WERI-Rb-1 (cell line): ENCODE measurements at regions not wholly inside any gene's neighbourhood (a gene's known extent, or its start where the extent isn't known, plus 50 kb on each side); places are given as distances from the start of the nearest gene placed in this dataset.
"Not testable (repeated sequence)": the region's sequence is repeated elsewhere in the genome, so short reads cannot be mapped to it uniquely, and the experiment has no call there.

Experiments used
- DNase-seq: peaks from one replicate; pipeline ENCODE4 v3.0.0-alpha.2; 2020
- H3K27ac ChIP-seq: fragments of 250-450 bp; sonication (Bioruptor Pico); 2 replicates; pipeline ENCODE4 v1.5.1; 2020; ENCODE audit warnings: mild to moderate bottlenecking, moderate library complexity
- H3K27me3 ChIP-seq: fragments of 250-450 bp; sonication (Bioruptor Pico); 2 replicates; pipeline ENCODE4 v1.5.1; 2021; ENCODE audit warnings: mild to moderate bottlenecking, low read depth, moderate library complexity; ENCODE audit not compliant: insufficient read depth, severe bottlenecking
- H3K36me3 ChIP-seq: fragments of 250-450 bp; sonication (Bioruptor Pico); 2 replicates; pipeline ENCODE4 v1.5.1; 2020; ENCODE audit warnings: mild to moderate bottlenecking, moderate library complexity
- H3K4me3 ChIP-seq: 2 replicates; pipeline ENCODE4 v1.5.1; 2011; ENCODE audit warnings: low read depth, mild to moderate bottlenecking, control low read depth, low read length
- H3K9me3 ChIP-seq: fragments of 250-450 bp; sonication (Bioruptor Pico); 2 replicates; pipeline ENCODE4 v1.5.1; 2021; ENCODE audit warnings: mild to moderate bottlenecking, moderate library complexity; ENCODE audit not compliant: severe bottlenecking
- TF ChIP-seq, protein P1 (sequence below): IDR thresholded peaks from 2 replicates; pipeline ENCODE4 v1.5.1; 2011; ENCODE audit warnings: low read depth, mild to moderate bottlenecking, control low read depth, inconsistent platforms, low read length

DNA sequence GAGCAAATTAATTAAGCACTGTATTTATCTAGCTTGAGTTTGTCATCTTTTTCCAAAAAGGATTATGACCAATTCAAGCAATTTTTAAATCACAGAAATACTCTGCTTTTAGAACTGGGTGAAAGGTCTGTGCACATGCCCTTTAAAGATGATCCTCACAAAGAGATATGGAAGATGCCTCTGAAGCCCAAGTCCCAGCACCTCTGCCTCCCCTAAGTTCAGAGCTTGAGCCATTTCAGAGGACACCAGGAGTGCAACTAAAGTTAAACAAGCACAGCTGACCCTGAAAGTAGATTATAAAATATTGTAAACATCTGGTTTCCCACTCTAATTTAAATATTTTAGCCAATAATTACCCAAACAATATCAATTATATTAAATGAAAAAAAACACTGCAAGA is 139.5 kb upstream of the BEND6 start:
- H3K4me3 ChIP-seq, result no peak overlapping the region
- TF ChIP-seq, protein P1, sequence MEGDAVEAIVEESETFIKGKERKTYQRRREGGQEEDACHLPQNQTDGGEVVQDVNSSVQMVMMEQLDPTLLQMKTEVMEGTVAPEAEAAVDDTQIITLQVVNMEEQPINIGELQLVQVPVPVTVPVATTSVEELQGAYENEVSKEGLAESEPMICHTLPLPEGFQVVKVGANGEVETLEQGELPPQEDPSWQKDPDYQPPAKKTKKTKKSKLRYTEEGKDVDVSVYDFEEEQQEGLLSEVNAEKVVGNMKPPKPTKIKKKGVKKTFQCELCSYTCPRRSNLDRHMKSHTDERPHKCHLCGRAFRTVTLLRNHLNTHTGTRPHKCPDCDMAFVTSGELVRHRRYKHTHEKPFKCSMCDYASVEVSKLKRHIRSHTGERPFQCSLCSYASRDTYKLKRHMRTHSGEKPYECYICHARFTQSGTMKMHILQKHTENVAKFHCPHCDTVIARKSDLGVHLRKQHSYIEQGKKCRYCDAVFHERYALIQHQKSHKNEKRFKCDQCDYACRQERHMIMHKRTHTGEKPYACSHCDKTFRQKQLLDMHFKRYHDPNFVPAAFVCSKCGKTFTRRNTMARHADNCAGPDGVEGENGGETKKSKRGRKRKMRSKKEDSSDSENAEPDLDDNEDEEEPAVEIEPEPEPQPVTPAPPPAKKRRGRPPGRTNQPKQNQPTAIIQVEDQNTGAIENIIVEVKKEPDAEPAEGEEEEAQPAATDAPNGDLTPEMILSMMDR, result no peak
- no peaks in the 10 kb centered on the region for H3K36me3 ChIP-seq
- no peak for DNase-seq
- no peaks in the 10 kb centered on the region for H3K9me3 ChIP-seq
- no peaks in the 10 kb centered on the region for H3K27me3 ChIP-seq
- H3K27ac ChIP-seq, result no peak overlapping the region

DNA sequence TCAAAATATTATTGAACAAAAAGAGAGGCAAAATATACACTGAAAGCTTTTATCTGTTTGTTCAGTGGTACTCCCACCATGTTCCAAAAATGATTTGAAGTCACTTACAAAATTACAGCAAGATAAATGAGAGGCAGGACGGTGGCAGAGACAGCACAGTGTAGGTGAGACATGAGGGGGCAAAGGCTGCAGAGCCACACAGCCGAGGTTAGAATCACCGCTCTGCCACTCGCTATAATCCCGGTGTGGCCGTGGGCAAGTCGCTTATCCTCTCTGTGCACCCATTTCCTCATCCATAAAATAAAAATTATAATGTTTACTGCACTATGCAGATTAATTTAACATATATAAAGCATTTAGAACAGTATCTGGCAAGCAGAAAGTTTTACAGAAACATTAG is 140.1 kb upstream of the BEND6 start:
- DNase-seq, result no peak
- TF ChIP-seq, protein P1, result no peak
- Histone ChIP-seq H3K9me3 (no peaks in the 10 kb centered on the region), H3K27me3 (no peaks in the 10 kb centered on the region), H3K36me3 (no peaks in the 10 kb centered on the region), H3K4me3 (no peak overlapping the region), H3K27ac (no peak overlapping the region)

DNA sequence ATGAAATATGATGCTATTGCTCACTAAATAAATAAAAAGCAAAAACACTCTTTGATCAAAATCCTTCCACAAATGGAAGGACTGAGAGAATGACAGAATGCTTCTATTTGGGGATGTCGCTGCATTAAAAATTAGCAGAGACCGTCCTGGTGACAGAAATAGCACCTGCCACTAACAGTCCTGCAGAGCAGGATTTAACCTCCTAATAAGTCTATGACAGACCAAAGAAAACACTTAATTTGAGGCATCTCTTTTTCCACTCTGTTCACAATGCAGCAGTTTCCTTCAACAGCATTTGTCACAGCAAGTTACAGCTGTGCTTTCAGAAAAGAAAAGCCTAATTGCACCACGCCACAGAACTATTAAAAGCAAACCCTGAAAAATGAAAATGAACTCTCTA is 140.6 kb upstream of the BEND6 start:
- Histone ChIP-seq H3K9me3 (no peaks in the 10 kb centered on the region), H3K27ac (no peak overlapping the region), H3K27me3 (no peaks in the 10 kb centered on the region), H3K36me3 (no peaks in the 10 kb centered on the region), H3K4me3 (no peak overlapping the region)
- TF ChIP-seq, protein P1, result no peak
- DNase-seq, result no peak

DNA sequence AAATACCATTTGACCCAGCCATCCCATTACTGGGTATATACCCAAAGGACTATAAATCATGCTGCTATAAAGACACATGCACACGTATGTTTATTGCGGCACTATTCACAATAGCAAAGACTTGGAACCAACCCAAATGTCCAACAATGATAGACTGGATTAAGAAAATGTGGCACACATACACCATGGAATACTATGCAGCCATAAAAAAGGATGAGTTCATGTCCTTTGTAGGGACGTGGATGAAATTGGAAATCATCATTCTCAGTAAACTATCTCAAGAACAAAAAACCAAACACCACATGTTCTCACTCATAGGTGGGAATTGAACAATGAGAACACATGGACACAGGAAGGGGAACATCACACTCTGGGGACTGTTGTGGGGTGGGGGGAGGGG is 142.1 kb upstream of the BEND6 start:
- not testable (repeated sequence) for DNase-seq, H3K4me3 ChIP-seq, H3K9me3 ChIP-seq, H3K36me3 ChIP-seq, H3K27me3 ChIP-seq, H3K27ac ChIP-seq

DNA sequence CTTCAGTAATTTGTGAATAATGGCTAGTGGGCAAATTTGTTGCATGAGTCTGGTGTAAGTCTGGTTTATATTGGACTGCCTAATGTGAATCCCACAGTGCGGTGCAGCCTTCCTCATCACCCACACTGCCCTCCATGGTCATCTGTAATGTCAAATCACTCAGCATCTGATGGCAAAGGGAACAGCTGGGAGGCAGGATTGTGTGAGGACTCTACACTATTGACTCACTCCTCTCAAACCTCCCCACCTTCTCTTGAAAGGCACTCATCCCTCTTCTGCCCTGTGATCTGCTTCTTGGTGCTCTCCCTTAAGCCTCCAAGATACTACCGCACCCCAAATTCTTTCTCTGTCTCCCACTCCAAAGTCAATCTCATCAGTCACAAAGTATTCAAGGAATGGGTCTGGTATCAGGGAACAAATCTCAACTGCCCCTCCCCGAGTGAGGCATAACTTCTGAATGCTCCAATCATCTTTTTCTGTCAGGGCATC is 146.0 kb upstream of the BEND6 start:
- Histone ChIP-seq H3K27me3 (no peaks in the 10 kb centered on the region), H3K4me3 (no peak overlapping the region), H3K9me3 (no peaks in the 10 kb centered on the region), H3K36me3 (no peaks in the 10 kb centered on the region), H3K27ac (no peak overlapping the region)
- TF ChIP-seq, protein P1, result no peak
- no peak for DNase-seq

DNA sequence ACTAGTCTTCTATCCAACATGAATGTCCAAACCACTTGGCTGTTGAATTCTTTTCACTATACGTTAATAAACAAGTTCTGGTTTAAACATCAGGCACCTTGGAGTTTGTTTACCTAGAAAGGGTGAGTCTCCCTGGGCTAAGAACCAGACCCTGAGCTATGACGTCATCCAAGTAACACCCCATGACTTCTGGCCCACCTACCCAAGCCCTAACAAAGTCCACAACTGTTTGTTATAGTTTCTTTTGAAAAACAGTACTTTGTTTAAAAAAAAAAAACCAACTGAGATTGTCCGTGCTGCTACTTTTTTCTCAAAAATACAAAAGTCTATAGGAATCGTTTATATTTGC is 146.9 kb upstream of the BEND6 start:
- Histone ChIP-seq H3K27me3 (no peaks in the 10 kb centered on the region), H3K27ac (no peak overlapping the region), H3K9me3 (no peaks in the 10 kb centered on the region), H3K4me3 (no peak overlapping the region), H3K36me3 (no peaks in the 10 kb centered on the region)
- TF ChIP-seq, protein P1, result no peak
- no peak for DNase-seq
